Activated CD4-positive, alpha-beta T cell treated with anti-CD3 and anti-CD28 coated beads for 36 hours (primary cell): ENCODE measurements at regions not wholly inside any gene's neighbourhood (a gene's known extent, or its start where the extent isn't known, plus 50 kb on each side); places are given as distances from the start of the nearest gene placed in this dataset.

Experiments
- ATAC-seq: fragments of 200-7000 bp; cut with Tn5 transposase; one replicate; pipeline ENCODE4 v1.10.0; 2021; ENCODE audit warnings: mild to moderate bottlenecking, moderate library complexity
- CTCF ChIA-PET: fragments of 350-600 bp; sonication (Branson Sonifier 250); formaldehyde crosslinking; loops from one replicate; lab custom pipeline; 2021; ENCODE audit warnings: antibody characterized with exemption; lab: Charles Lee
- POLR2A ChIA-PET: fragments of 350-600 bp; sonication (Branson Sonifier 250); formaldehyde crosslinking; loops from one replicate; lab custom pipeline; 2021; ENCODE audit warnings: antibody characterized with exemption, inconsistent platforms; lab: Charles Lee
- DNase-seq: peaks from one replicate; pipeline ENCODE4 v3.0.0-alpha.2; 2020
- H3K27ac Mint-ChIP-seq: one replicate; pipeline ENCODE4 v1.8.0; 2021; ENCODE audit warnings: mixed read lengths
- H3K27me3 Mint-ChIP-seq: one replicate; pipeline ENCODE4 v1.8.0; 2021; ENCODE audit warnings: mixed read lengths
- H3K36me3 Mint-ChIP-seq: one replicate; pipeline ENCODE4 v1.8.0; 2021; ENCODE audit warnings: low read depth, mixed read lengths
- H3K4me1 Mint-ChIP-seq: one replicate; pipeline ENCODE4 v1.8.0; 2021; ENCODE audit warnings: mixed read lengths
- H3K4me3 Mint-ChIP-seq: one replicate; pipeline ENCODE4 v1.8.0; 2021; ENCODE audit warnings: mild to moderate bottlenecking, moderate library complexity, mixed read lengths
- H3K9me3 Mint-ChIP-seq: one replicate; pipeline ENCODE4 v1.8.0; 2021; ENCODE audit warnings: low read depth, mixed read lengths
- intact Hi-C, 2 experiments: fragments of 100-400 bp; cut with DNase I in 1 of 2; cut with micrococcal nuclease in 1 of 2; formaldehyde crosslinking; loops; one replicate each; pipeline versions ENCODE4 v1.14.2 to v1.15.1; 2022 to 2024; cut with DNase I, micrococcal nuclease

DNA sequence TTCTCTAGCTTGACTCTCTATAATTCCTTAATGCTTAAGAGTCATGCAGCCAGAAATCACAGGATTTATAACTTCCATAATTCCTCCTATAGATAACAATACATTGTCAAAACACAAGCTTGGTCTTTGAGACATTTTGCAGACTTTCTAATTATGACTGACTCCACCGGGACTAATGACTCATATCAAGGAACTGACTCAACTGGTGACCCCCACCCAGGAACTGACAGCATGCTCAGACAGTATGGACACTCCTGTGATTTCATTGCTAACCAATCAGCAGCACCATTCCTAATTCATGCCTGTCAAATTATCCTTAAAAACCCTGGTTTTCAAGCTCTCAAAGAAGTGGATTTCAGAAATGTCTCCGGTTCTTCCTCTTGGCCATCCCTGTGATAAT lies 670.5 kb upstream of the IMPG1 start:
- DNase-seq (no peak), ATAC-seq (no peak)
- Mint-ChIP-seq H3K27ac (no peak overlapping the region), H3K27me3 (no peaks in the 10 kb centered on the region), H3K4me3 (no peak overlapping the region), H3K9me3 (peaks cover 6% of the 10 kb centered on the region), H3K4me1 (no peaks in the 10 kb centered on the region), H3K36me3 (no peaks in the 10 kb centered on the region)
- intact Hi-C loops, result no loop called here
- ChIA-PET POLR2A (no interaction called here), CTCF (interaction anchor here (1.0 kb wide), 1 partner anchor 13 kb away, joined by 3 read pairs; no protein-coding TSS in a partner anchor)

DNA sequence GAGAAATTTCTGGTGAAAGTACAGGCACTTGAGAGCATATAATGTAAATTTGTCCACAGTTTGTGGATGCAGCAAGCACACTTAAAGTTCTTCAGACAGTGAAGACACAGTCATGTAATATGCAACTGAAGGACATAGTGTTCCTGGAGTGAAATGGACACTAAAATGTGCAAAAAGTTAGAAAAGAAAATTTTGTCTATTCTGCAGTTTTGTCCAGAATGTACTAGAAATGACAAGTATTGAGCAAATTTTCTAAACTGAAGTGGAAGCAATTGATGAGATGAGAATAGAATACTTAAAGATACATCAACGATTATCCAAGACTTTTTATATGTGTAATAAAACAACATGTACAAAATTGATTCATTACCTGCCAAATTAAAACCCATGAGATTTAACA lies 647.0 kb upstream of the IMPG1 start:
- no peak overlapping the region for H3K27ac Mint-ChIP-seq
- H3K4me1 Mint-ChIP-seq, result no peaks in the 10 kb centered on the region
- ChIA-PET CTCF (no interaction called here), POLR2A (no interaction called here)
- no peak for DNase-seq
- peaks cover 13% of the 10 kb centered on the region for H3K9me3 Mint-ChIP-seq
- no peaks in the 10 kb centered on the region for H3K36me3 Mint-ChIP-seq
- H3K27me3 Mint-ChIP-seq, result no peaks in the 10 kb centered on the region
- H3K4me3 Mint-ChIP-seq, result no peak overlapping the region
- intact Hi-C loops, result no loop called here
- no peak for ATAC-seq

DNA sequence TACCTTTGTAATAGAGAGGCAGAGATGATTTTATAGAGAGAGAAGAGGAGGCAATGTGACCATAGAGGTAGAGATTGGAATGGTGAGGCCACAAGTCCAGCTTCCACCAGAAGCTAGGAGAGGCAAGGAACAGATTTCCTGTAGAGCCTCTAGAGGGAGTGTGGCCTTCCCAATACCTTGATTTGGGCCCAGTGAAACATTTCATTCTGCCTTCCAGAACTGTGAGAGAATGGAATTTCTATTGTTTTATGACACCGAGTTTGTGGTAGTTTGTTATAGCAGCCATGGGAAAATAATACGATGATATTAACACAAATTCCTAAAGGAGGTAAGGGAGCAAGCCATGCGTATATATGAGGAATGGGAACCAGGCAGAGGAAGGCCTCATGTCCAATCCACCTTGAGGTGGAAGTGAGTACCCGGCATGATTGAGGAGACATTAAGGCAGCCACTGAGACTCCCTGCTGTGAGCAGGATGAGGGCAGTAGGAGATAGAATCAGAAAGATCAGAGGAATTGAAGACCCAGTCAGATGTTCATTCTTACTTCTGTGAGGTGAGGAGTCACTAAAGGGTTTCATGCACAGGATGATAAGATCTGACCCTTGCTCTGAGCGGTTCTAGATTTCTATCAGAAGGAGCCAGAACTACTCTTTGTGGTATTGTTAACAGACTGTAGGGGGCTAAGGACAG lies 636.3 kb upstream of the IMPG1 start:
- intact Hi-C loops, result no loop called here
- no peaks in the 10 kb centered on the region for H3K4me1 Mint-ChIP-seq
- no peak for ATAC-seq
- H3K27ac Mint-ChIP-seq, result no peak overlapping the region
- H3K36me3 Mint-ChIP-seq, result no peaks in the 10 kb centered on the region
- DNase-seq, result no peak
- peaks cover 4% of the 10 kb centered on the region for H3K9me3 Mint-ChIP-seq
- ChIA-PET POLR2A (no interaction called here), CTCF (no interaction called here)
- no peaks in the 10 kb centered on the region for H3K27me3 Mint-ChIP-seq
- no peak overlapping the region for H3K4me3 Mint-ChIP-seq

DNA sequence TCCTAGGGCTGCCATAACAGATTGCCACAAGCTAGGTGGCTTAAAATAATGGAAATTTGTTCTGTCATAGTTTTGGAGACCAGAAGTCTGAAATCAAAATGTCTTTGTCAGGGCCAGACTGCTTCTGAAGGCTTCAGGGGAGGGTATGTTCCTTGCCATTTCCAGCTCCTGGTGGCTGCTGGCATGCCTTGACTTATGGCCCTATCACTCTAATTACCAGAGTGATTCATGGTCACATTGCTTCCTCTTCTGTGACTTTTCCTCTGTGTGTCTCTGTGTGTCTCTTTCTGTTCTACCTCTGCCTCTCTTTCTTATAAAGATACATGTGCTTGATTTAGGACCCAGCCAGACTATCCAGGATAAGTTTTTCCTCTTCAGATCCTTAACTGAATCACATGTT lies 635.2 kb upstream of the IMPG1 start:
- DNase-seq (no peak), ATAC-seq (no peak)
- no peak overlapping the region for H3K4me3 Mint-ChIP-seq
- no peaks in the 10 kb centered on the region for H3K4me1 Mint-ChIP-seq
- no peak overlapping the region for H3K27ac Mint-ChIP-seq
- POLR2A ChIA-PET, result no interaction called here
- intact Hi-C loops, result no loop called here
- no peaks in the 10 kb centered on the region for H3K36me3 Mint-ChIP-seq
- CTCF ChIA-PET, result no interaction called here
- no peaks in the 10 kb centered on the region for H3K27me3 Mint-ChIP-seq
- H3K9me3 Mint-ChIP-seq, result peaks cover 4% of the 10 kb centered on the region

DNA sequence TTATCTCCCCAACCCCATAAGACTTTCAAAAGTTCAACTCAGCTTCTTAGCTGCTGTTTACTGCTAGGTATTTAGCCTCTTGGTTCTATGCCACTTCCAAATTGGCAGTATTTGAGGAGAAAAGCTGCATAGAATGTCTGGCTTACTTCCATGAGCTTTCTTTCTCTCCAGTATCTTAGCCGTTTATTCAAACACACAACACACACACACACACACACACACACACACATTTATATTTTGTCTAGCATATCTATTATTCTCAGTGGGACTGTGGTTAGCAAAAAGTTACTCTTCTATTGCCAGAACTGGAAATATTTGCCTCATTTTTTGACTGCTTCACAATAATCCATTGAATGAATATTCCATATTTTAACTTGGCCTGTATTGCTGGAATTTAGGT lies 634.2 kb upstream of the IMPG1 start:
- Mint-ChIP-seq H3K36me3 (no peaks in the 10 kb centered on the region), H3K4me3 (no peak overlapping the region), H3K27ac (no peak overlapping the region), H3K27me3 (no peaks in the 10 kb centered on the region), H3K9me3 (peaks cover 6% of the 10 kb centered on the region), H3K4me1 (no peaks in the 10 kb centered on the region)
- ATAC-seq, result no peak
- intact Hi-C loops, result no loop called here
- no peak for DNase-seq
- ChIA-PET CTCF (no interaction called here), POLR2A (no interaction called here)

DNA sequence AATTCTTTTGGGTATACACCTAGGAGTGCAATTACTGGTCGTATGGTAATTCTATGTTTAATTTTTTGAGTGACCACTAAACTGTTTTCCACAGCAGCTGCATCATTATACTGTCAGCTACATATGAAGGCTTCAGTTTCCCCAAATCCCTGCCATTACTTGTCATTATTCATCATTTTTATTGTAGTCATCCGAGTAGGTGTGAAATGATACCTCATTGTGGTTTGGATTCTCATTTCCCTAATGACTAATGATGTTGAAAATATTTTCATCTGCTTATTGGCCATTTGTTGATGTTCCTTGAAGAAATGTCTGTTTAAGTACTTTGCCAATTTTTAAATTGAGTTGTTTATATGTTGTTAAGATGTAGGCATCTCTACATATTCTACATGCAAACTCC lies 633.6 kb upstream of the IMPG1 start:
- H3K27ac Mint-ChIP-seq, result no peak overlapping the region

DNA sequence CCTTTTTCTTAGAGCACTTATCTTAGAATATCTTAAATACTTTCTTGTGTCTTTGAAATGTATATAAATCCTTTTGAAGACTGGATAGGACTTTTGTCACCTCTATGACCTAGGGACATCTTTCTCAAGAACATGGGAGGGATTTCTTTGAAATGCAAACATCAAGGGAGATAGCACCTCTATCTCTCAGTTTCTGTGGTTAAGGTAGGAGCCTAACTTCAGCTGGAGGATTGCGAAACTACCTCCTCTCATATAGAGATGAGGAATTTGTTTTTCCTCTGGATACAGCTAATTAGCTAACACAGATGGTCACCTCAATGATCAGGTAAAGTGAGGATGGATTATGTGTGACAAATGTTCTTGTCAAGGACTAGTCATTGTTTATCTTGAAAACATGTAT lies 631.3 kb upstream of the IMPG1 start:
- Mint-ChIP-seq H3K27ac (no peak overlapping the region), H3K4me1 (no peaks in the 10 kb centered on the region), H3K4me3 (no peak overlapping the region), H3K9me3 (peaks cover 10% of the 10 kb centered on the region), H3K27me3 (no peaks in the 10 kb centered on the region), H3K36me3 (no peaks in the 10 kb centered on the region)
- DNase-seq (no peak), ATAC-seq (no peak)
- ChIA-PET CTCF (no interaction called here), POLR2A (no interaction called here)
- intact Hi-C loops, result no loop called here

More for the DNA sequence above, 633.6 kb upstream of the IMPG1 start:
- ChIA-PET CTCF (interaction anchor here (0.7 kb wide), 1 partner anchor 10 kb away, joined by 3 read pairs; no protein-coding TSS in a partner anchor), POLR2A (no interaction called here)
- Mint-ChIP-seq H3K4me1 (no peaks in the 10 kb centered on the region), H3K36me3 (no peaks in the 10 kb centered on the region), H3K9me3 (peaks cover 9% of the 10 kb centered on the region), H3K4me3 (no peak overlapping the region), H3K27me3 (no peaks in the 10 kb centered on the region)
- intact Hi-C loops, result no loop called here
- ATAC-seq, result no peak
- no peak for DNase-seq

DNA sequence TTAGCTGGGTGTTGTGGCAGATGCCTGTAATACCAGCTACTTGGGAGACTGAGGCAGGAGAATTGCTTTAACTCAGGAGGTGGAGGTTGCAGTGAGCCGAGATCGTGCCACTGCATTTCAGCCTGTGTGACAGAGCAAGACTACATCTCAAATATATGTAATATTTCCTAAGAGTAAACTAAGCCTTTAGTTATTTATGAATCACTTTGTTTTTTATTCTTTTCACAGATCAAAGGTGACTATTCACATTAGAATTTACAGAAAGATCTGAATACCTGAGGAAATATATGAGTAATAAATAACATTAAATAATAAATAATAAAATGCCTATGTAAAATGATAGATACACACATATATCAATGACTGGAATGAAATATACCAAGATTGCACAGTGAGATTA lies 630.8 kb upstream of the IMPG1 start:
- no peaks in the 10 kb centered on the region for H3K36me3 Mint-ChIP-seq
- intact Hi-C loops, result no loop called here
- H3K9me3 Mint-ChIP-seq, result peaks cover 10% of the 10 kb centered on the region
- DNase-seq, result no peak
- no peaks in the 10 kb centered on the region for H3K27me3 Mint-ChIP-seq
- no peak overlapping the region for H3K27ac Mint-ChIP-seq
- ChIA-PET POLR2A (no interaction called here), CTCF (interaction anchor here (0.8 kb wide), 1 partner anchor 28 kb away, joined by 3 read pairs; no protein-coding TSS in a partner anchor)
- ATAC-seq, result no peak
- H3K4me1 Mint-ChIP-seq, result no peaks in the 10 kb centered on the region
- no peak overlapping the region for H3K4me3 Mint-ChIP-seq

DNA sequence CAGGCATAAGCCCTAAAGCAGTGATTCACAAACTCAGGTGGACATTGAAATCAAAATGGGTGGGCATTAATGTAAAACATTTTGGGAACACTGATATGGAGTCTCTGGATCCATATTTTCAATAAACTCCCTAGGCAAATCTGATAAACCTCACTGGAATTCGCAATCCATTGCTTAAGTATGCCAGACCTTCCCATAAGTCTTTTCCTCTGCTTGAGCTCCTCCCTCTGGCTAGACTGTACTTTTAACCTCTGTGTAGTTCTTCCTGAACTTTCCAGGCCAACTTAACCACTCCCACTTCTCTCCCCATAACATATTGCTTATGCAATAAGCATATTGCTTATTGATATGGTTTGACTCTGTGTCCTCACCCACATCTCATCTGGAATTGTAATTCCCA lies 629.7 kb upstream of the IMPG1 start:
- no peak for ATAC-seq

DNA sequence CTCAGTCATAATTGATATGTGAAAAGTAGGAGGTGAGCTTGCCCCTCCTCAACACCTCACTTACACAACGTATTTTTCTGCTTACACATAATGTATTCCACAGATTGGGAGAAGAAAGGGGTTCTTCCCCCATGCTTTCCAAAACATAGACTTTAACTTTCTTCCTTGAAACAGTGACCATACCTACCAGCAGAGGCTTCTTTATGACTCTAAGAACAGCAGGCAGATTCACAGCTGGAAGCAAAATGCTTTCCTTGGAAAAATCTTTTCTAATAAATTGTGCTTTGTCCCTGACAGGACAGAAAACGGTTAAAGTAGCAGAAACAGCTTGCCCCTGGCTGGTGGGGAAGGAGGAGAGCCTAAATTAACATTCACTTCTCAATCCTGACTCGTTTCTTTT lies 629.1 kb upstream of the IMPG1 start:
- H3K27me3 Mint-ChIP-seq, result no peaks in the 10 kb centered on the region

More for the DNA sequence above, 629.7 kb upstream of the IMPG1 start:
- intact Hi-C loops, result no loop called here
- Mint-ChIP-seq H3K36me3 (no peaks in the 10 kb centered on the region), H3K9me3 (peaks cover 10% of the 10 kb centered on the region), H3K4me1 (no peaks in the 10 kb centered on the region), H3K27ac (no peak overlapping the region), H3K27me3 (no peaks in the 10 kb centered on the region), H3K4me3 (no peak overlapping the region)
- DNase-seq, result no peak
- POLR2A ChIA-PET, result no interaction called here
- CTCF ChIA-PET, result interaction anchor here (0.8 kb wide), 1 partner anchor 29 kb away, joined by 3 read pairs; no protein-coding TSS in a partner anchor

DNA sequence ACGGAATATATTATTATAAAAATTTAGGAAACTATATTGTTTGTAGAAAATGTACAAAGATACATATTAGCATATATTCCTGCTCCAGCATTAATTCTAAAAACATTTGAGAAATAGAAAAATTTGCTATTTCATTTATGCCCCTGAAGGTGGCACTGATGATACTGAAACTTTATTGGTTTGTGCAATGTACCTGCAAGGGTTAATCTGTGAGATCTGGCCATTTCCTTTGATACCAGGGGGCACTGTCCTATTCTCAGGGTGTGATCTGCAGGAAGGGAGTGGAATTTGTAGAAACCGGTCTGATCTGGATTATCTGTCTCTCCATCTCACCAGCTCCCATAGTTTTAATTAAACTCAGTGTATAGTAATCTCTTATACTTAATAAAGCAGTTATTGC lies 625.1 kb upstream of the IMPG1 start:
- intact Hi-C loops, result no loop called here
- DNase-seq (no peak), ATAC-seq (no peak)
- peaks cover 8% of the 10 kb centered on the region for H3K9me3 Mint-ChIP-seq
- no peaks in the 10 kb centered on the region for H3K36me3 Mint-ChIP-seq
- no peak overlapping the region for H3K27ac Mint-ChIP-seq
- no peaks in the 10 kb centered on the region for H3K27me3 Mint-ChIP-seq
- H3K4me3 Mint-ChIP-seq, result no peak overlapping the region
- POLR2A ChIA-PET, result no interaction called here
- no peaks in the 10 kb centered on the region for H3K4me1 Mint-ChIP-seq
- CTCF ChIA-PET, result no interaction called here

More for the DNA sequence above, 629.1 kb upstream of the IMPG1 start:
- ATAC-seq (no peak), DNase-seq (no peak)
- intact Hi-C loops, result no loop called here
- no peaks in the 10 kb centered on the region for H3K36me3 Mint-ChIP-seq
- peaks cover 13% of the 10 kb centered on the region for H3K9me3 Mint-ChIP-seq
- H3K4me1 Mint-ChIP-seq, result no peaks in the 10 kb centered on the region
- ChIA-PET POLR2A (no interaction called here), CTCF (no interaction called here)
- H3K27ac Mint-ChIP-seq, result no peak overlapping the region
- H3K4me3 Mint-ChIP-seq, result no peak overlapping the region

DNA sequence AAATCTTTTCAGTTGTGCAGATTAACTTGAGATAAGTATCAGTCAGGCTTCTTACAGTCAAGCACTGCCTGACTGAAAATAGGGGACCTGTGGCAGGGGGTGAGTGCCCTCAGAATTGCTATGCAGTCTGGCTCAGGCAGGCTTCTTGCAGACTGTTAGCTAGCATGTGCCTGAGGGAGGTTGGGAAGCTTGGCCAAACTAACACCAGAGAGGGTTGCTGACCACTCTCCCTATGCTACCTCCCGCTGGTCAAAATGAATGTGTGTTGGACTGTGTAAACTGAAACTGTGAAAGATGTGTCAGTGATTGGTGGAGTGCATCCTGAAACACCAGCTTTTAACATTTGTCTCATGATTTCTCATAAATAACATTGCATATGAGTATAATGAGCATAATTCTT lies 622.3 kb upstream of the IMPG1 start:
- DNase-seq (no peak), ATAC-seq (no peak)
- no peaks in the 10 kb centered on the region for H3K27me3 Mint-ChIP-seq
- H3K4me3 Mint-ChIP-seq, result no peak overlapping the region
- H3K36me3 Mint-ChIP-seq, result no peaks in the 10 kb centered on the region
- H3K27ac Mint-ChIP-seq, result no peak overlapping the region
- CTCF ChIA-PET, result no interaction called here
- intact Hi-C loops, result no loop called here
- POLR2A ChIA-PET, result no interaction called here
- peaks cover 3% of the 10 kb centered on the region for H3K9me3 Mint-ChIP-seq
- no peaks in the 10 kb centered on the region for H3K4me1 Mint-ChIP-seq
